HG02870 (cell line): ENCODE measurements at regions not wholly inside any gene's neighbourhood (a gene's known extent, or its start where the extent isn't known, plus 50 kb on each side); places are given as distances from the start of the nearest gene placed in this dataset.

Experiments used
- ATAC-seq: cut with Tn5 transposase; IDR thresholded peaks from one replicate; pipeline ENCODE4 v1.9.1; 2021; ENCODE audit warnings: mild to moderate bottlenecking, moderate library complexity; ENCODE audit not compliant: unreplicated experiment

DNA sequence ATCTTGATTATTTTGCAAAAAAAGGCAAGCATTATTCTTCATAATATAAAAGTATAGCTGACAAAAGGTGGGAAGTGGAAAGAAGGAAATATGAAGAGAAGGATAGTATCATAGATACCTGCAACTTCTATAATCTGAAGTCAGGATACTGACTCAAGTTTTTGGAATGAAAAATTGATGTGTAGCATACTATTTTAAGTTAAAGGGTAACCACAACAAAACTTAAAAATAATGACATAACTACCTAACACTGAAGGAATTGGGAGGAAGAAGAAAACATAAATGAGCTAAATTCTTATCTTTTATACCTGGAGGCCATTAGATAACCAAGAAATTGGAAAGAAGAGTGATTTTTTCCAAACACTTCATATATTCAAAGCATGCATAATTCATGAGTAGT is 51.8 kb upstream of the TLE1 start:
- ATAC-seq, result no peak

DNA sequence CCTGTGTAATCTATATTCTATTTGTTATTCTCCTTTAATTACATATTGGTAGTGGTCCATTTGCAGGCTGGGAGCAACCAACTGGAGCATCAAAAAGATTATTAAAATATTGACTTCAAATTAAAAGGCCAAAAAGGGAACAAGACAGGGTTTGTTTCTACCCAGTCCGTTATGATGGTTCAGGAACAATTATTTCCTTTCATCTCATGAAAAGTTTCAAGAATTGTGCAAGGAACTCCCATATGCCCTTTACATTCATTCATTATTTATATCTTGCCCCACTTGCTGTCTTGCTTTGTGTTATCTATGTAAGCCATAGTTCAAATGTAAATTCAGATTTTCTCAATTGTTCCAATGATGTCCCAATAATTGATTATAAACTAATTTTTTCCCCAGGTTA is 58.7 kb upstream of the TLE1 start:
- ATAC-seq, result no peak

DNA sequence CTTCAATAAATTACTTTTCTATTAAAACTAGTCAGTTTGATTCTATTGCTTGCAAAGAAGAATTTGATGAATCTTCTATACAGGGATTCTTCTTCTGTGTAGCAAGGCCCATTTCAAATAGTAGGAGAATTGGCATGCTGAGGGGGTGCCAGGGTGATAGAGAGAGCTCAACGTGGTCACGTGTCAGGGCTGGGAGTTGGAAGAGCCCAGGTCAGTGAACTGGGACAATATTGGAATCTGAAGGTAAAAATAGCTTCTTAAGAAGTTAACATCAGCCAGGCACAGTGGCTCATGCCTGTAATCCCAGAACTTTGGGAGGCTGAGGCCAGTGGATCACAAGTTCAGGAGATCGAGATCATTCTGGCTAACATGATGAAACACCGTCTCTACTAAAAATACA is 64.1 kb upstream of the TLE1 start:
- ATAC-seq, result no peak

DNA sequence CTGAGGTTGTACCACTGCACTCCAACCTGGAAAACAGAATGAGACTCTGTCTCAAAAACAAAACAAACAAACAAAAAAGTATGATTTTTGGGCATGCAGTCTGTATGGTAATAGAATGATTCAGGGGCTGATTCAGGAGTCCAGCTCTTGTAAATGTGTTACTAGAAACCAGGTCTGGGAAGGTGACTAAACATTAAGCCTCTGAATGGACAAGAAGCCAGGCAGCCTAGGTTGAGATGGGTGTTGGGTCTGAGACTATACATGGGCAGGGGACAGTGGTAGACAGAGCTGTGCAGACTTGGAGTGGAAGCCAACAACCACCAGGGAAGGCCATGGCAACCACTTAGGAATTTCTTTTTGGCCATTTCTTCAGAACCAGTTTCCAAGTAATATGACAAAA is 64.9 kb upstream of the TLE1 start:
- ATAC-seq, result no peak

DNA sequence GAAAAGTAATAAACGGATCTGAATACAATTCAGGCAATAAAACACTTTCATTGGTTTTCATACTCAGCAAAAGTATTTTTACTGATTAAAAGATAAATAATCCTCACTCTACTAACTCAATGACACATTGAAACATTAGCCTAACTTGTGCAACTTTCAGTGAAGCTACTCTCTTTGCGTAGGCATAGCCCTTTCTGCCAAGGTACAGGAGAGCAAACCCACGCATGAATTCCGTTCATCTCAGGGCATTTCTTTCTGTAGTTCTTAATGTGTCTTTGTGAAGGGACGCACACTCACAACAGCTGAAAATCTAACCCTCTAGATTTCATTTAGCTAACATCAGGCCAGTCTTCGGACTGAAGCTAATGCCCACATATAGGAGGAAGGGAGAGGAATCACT is 66.4 kb upstream of the TLE1 start:
- no peak for ATAC-seq

DNA sequence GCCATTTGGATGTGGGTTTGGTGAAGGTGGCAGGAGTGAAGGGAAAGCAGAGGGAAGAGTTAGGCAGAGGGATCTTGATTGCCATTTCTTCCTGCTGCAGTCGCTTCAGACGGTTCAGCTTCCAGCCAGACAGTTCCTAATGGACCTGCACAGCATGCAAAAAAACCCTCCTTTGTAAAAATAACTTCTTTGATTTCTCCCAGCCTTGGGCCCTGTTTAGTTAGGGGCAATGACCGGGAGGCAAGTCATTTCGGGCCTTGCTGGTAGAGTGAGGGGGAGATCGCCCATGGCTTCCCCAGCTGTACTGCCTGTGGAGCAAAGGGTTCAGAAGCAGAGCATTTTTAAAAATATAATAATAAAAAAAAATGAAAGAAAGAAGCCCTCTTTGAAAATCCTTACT is 67.2 kb upstream of the TLE1 start:
- ATAC-seq, result no peak

DNA sequence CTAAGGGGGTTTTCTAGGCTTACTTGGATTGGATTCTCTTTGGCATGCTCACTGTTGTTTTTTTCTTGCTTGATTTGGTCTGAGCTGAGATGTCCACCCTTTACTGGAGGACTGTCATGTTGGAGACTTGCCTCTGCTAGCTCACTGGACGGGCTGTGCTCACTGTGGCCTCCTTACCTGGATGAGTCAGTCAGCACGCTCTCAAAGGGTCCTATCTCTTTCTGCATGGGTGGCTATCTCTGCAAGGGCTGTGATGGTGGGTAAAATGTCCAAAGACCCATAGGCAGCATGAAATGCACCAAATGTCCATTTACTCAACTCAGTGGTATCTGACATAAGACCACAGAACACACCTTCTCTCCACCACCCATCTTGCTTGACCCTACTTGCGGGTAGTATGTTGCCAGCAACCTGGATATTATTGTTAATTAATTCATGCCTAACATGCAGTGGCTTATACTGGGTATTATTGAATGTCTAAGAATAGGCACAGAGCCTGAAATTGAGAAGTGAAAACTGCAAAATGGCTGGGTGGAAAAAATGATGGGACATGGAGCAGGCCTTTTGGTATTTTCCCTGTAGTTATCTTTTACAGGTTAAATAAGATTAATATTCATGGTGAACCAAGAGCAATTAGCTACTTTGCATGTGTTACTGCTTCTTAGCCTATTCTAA is 68.9 kb upstream of the TLE1 start:
- ATAC-seq, result no peak

DNA sequence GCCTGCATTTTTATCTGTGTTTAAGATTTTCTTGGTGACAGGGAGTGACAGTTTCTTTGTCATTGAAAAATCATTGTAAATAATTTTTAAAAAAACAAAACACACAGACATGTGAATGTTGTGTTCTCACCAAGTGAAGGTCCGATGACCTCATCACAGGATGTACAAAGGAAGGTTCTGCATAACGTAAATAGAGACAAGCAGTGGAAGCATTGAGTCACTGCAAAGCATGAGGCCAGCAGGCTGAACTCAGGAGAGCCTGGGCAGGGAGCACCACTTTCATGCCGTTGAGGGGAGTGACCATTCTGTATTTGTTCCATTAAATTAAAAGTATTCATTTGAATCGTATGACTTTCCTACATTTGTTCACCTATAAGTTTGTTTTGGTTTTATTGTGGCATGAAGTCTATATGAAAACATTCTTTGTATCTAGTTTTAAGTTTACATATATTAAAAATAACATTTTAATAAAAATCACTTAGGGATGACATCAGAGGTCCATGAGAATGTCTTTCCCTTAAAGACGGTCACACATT is 70.4 kb upstream of the TLE1 start:
- ATAC-seq, result no peak

DNA sequence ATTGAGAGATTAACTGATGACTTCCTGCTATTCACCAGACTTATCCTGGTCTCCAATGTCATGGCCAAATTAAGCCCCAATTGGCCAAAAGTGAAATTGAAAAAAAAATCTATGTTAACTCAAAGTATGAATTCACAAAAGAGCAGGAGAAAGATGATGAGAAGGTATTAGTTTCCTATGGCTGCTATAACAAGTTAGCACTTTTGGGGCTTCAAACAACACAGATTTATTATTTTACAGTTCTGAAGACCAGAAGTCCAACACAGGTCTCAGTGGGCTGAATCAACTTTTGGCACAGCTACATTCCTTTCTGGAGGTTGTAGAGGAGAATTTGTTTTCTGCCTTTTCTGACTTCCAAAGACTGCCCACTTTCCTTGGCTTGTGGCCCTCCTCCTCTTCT is 78.6 kb upstream of the TLE1 start:
- no peak for ATAC-seq

DNA sequence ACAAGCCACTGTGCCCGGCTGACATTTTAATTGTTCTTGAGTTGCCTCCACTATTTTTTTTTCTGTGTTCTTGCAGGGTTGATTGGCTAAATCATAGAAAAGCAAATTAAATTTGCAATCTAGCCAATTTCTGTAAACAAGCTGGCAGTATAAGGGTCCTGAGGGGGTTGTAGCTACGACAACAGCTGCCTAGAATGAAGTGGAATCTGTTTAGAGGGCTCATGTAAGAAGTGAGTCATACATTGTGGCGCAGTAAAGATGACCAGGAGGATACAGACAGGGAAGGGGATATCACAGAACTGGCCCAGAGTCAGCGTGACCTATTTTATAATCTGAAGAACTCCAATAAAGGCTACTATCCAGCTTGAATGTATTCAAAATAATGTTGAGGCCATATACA is 82.2 kb upstream of the TLE1 start:
- no peak for ATAC-seq

DNA sequence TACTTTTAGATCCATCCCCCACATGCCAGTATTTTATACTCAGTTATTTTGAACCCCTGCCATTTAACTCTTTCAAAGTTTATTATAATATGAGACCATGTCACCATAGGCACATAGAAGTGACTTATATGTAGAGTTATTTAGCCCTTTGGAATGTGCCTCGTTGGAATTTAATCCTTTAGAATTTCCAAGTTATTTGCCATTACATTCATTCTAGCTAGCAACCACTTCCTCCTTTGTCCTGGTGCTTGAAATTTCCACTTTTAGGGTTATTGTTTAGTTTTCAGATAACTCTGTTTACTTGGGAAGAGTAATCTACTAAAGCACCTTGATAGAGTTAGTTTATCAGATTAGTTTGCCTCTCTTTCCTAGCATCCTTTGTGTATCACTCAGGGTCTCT is 82.8 kb upstream of the TLE1 start:
- no peak for ATAC-seq

DNA sequence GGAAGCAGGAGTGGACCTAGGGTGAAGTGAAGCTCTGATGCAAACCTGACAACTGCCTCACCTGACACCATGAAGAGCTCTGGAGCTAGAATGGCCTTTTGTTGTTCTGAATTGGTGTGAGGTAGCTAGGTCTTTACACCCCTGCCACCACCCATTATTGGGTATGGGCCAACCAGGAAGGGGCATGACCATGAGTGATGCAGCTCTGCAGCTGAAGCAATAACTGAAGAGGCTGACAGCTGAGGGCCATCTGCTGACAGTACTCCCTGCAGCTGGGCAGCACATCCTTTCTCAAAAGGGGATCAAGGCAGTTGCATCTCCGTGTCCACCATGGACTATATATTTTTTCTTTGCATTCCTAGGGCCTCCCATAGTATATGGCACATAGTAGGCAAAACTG is 87.0 kb upstream of the TLE1 start:
- no peak for ATAC-seq

DNA sequence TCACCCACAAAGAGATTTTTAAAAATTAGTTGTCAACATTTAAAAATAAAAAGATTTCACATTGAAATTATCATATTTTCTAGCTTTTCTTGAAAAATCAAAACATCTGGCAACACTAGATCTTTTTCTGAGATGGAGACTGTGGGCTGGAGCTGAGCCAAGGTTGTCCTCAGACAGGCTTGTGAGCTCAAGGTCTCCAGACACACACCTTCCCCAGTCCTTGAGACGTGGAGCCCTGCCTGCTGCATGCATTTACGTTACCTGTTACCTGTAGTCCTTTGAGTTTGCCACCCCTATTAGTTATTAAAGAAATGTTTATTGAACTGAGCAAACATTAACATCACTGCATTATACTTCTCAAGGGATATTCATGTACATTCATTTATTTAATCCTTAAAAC is 87.5 kb upstream of the TLE1 start:
- no peak for ATAC-seq

DNA sequence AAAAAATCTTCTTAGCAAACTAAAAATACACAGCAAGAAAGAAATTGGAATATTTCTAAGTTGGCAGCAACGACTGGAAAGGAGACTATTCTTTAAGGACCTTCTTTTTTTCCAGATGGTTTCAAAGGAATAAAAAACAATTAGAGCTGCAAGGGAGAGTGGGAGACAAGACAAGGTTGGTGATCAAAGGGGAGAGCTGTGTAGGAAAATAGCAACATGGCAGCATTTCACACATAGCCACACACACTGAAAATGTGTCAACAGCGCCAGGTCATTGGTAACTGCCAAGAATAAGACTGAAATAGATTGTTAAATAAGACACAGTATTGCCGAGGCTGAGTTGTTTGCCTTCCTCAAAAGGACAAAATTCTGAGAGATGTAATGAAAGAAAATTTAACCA is 88.1 kb upstream of the TLE1 start:
- no peak for ATAC-seq

DNA sequence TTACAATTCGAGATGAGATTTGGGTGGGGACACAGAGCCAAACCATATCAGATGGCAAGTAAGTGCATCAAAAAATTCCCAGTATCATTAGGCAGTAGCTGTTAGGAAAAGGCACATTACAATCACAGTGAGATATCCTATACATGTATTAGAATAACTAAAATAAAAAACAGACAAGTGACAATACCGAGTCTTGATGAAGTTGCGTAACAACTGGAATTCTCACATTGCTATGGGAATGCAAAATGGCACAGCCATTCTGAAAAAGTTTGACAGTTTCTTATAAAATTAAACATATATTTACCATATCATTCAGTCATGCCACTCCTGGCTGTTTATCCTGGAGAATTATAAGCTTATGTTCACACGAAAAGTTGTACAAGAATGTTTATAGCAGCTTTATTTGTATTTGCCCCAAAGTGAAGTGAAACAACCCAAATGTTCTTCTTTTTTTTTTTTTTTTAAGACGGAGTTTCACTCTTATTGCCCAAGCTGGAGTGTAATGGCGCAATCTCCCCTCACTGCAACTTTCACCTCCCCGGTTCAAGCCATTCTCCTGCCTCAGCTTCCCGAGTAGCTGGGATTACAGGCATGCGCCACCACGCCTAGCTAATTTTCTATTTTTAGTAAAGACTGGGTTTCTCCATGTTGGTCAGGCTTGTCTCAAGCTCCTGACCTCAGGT is 93.1 kb upstream of the TLE1 start:
- no peak for ATAC-seq

DNA sequence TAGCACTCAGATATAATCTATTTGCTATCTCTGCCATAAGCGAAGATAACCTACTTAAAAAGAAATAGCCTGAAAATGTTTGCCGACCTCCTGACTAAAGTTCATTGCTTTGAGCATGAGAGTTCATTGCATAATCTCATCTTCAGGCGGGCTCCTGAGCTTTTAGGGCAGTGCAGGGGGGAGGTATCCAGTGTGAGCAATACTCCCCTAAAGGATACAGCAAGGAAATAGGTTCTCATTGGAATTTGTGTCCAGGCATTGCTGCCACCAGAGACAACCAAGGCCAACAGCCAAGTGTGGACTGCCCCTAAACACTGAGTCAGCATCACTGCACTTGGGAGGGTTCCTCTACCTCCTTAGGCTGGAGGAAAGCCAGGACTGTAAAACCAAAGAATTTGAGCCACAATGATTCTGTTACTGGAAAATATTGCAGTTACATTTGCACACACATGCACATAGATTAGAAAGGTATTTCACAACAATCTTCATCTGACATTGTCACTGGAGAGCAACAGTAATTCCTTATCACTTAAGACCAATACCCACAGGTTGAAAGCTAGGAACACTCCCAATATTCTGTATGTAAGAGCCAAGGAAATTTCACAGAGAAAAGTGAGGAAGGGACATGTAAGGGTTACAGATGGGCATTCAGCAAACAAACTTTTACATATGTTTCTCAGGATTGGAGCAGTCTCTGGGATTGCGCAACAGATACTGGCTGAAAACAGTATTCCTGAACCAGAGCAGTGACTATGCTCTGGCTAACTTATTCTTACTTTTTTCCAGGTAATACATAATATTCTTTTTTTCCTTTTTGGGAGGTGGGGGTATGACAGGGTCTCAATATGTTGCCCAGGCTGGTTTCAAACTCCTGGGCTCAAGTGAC is 98.6 kb upstream of the TLE1 start:
- ATAC-seq, result no peak

DNA sequence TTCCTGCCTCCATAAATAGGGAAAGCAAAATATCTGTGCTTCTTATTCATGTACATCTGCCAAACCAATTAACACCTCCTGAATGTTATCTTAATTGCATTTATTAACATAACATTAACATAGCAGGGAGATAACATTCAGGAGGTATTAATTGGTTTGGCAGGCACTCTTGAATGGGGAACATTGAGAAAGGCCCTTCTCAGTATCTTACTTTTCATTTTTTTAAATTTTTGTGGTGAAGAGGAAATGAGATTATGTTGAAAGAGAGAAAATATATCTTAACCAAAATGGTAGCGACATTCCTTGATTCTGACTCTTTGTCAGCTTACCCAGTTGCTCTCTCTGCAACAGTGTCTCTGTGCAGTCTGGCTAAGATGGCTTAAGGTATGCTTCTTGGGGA is 100.4 kb upstream of the TLE1 start:
- ATAC-seq, result no peak

DNA sequence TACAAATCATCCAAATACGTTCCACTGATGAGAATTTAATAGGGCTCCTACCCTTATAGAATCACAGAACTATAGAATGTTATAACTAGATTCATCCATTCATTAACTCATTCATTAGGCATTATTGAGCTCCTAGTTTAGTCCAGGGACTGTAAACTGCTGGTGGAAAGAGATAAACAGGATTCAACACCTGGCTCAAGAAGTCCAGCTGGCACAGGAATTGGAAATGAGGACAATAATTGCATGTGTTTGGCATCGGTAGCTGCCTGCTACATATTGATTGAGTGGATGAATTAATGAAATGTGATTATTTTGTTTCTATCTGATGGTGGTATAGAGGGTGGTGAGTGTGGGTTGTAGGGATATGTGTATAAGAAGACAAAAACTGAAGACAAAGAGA is 100.8 kb upstream of the TLE1 start:
- ATAC-seq, result no peak

DNA sequence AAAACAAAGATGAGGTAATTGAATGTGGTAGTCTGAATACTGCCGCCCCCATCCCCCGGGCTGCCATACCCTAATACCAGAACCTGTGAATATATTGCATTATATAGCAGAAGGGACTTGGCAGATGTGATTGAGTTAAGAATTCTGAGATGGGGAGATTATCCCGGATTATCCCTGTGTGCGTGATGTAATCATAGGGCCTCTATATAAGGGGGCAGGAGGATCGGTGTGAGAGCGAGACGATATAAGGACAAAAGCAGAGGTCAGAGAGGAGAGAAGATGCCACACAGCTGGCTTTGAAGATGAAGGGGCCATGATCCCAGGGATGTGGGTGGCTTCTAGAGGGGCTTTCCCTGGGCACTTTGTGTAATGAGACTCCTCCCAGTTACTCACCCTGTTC is 101.7 kb upstream of the TLE1 start:
- no peak for ATAC-seq

DNA sequence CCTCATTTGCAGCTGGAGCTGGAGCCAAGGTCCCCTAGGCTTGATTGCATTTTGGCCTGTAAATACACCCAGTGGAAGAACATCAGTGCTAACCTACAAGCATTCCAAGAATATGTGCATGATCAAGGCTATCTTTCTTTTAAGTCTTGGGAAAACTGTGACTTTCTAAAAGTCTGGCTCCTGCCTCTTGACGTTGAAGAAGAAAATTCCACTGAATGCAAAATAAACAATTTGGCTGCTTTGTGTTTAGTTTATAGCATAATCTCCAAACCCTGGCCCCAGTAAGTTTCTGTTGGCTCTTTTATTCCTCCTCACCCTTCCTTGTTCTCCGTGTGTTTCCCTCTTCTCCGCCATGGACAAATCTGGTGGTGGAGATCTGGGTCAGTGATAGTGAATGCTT is 109.3 kb upstream of the TLE1 start:
- no peak for ATAC-seq

DNA sequence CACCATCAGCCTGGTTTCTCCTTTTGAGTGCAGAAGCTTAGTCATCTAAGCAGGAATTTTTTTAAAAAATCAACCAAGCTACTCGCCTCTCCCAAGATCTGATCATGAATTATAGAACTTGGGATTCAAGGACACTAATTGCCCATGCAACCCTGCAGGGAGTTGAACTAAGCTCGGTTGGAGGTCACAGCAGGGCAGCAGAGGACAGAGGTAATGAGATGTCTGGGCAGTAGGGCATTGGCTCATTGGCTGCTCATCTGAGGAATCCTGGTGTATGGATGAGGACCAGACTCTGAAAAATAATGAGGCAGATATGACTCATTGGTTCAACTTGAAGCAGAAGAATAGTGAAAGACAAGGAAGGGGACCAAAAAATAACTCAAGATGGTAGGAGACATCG is 111.8 kb upstream of the TLE1 start:
- ATAC-seq, result no peak

DNA sequence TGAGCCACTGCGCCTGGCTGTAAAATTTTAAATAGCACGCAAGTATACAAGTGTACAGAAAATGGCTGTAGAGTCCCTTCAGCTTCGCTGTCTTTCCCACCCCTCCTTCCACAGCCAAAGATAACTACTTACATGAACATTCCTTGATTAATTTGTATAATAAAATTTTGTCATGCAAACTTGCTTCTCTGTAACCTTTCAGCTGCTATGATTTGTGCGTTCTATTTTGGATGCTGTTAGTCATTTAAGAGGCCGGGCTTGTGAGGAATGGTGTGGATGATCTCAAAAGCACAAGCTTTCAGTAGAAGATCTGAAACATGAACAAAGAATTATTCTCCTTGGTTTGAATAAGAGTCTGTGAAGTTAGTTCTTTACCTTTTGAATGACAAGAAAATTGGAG is 115.0 kb upstream of the TLE1 start:
- no peak for ATAC-seq
